ENCODE measurements at regions not wholly inside any gene's neighbourhood (a gene's known extent, or its start where the extent isn't known, plus 50 kb on each side); places are given as distances from the start of the nearest gene placed in this dataset.

- no peak for TF ChIP-seq CTCF (IDR thresholded peaks at IDR 0.05; ENCODE audit: low read depth, low read length)
- DNase-seq (ENCODE audit: low read depth, low spot score) = no peak
- Histone ChIP-seq H3K27ac (ENCODE audit: low read depth, low read length) (no peak overlapping the region), H3K27me3 (ENCODE audit: control insufficient read depth, insufficient read depth, low read length) (no peaks in the 10 kb centered on the region), H3K9me3 (ENCODE audit: control insufficient read depth, insufficient read depth, low read length) (no peaks in the 10 kb centered on the region), H3K4me3 (ENCODE audit: low read depth, low read length) (no peak overlapping the region)
- ChIA-PET CTCF (no interaction called here), POLR2A (no interaction called here)
Observed at GRCh38 chr7:46448478-46448877, 527.4 kb upstream of the IGFBP3 start.

GRCh38 chr7:46446151-46446550, 525.1 kb upstream of the IGFBP3 start:
- Histone ChIP-seq H3K4me3 (ENCODE audit: low read depth, low read length) (no peak overlapping the region), H3K27me3 (ENCODE audit: control insufficient read depth, insufficient read depth, low read length) (no peaks in the 10 kb centered on the region), H3K9me3 (ENCODE audit: control insufficient read depth, insufficient read depth, low read length) (no peaks in the 10 kb centered on the region), H3K27ac (ENCODE audit: low read depth, low read length) (no peak overlapping the region)
- ChIA-PET CTCF (no interaction called here), POLR2A (no interaction called here)
- DNase-seq (ENCODE audit: low read depth, low spot score) = no peak
- TF ChIP-seq CTCF (IDR thresholded peaks at IDR 0.05; ENCODE audit: low read depth, low read length) = no peak

GRCh38 chr7:46444256-46444655, 523.2 kb upstream of the IGFBP3 start:
- Histone ChIP-seq H3K4me3 (ENCODE audit: low read depth, low read length) (no peak overlapping the region), H3K27ac (ENCODE audit: low read depth, low read length) (no peak overlapping the region), H3K9me3 (ENCODE audit: control insufficient read depth, insufficient read depth, low read length) (no peaks in the 10 kb centered on the region), H3K27me3 (ENCODE audit: control insufficient read depth, insufficient read depth, low read length) (no peaks in the 10 kb centered on the region)
- POLR2A ChIA-PET = no interaction called here
- DNase-seq (ENCODE audit: low read depth, low spot score) = no peak
- TF ChIP-seq CTCF (IDR thresholded peaks at IDR 0.05; ENCODE audit: low read depth, low read length) = no peak
- CTCF ChIA-PET = no interaction called here

GRCh38 chr7:46440186-46440585, 519.1 kb upstream of the IGFBP3 start:
- Histone ChIP-seq H3K27me3 (ENCODE audit: control insufficient read depth, insufficient read depth, low read length) (no peaks in the 10 kb centered on the region), H3K4me3 (ENCODE audit: low read depth, low read length) (no peak overlapping the region), H3K9me3 (ENCODE audit: control insufficient read depth, insufficient read depth, low read length) (no peaks in the 10 kb centered on the region), H3K27ac (ENCODE audit: low read depth, low read length) (no peak overlapping the region)
- DNase-seq (ENCODE audit: low read depth, low spot score) = no peak
- TF ChIP-seq CTCF (IDR thresholded peaks at IDR 0.05; ENCODE audit: low read depth, low read length) = no peak
- ChIA-PET CTCF (interaction anchor here (1.3 kb wide), 1 partner anchor 518 kb away, joined by 4 read pairs; no protein-coding TSS in a partner anchor), POLR2A (no interaction called here)

DNA sequence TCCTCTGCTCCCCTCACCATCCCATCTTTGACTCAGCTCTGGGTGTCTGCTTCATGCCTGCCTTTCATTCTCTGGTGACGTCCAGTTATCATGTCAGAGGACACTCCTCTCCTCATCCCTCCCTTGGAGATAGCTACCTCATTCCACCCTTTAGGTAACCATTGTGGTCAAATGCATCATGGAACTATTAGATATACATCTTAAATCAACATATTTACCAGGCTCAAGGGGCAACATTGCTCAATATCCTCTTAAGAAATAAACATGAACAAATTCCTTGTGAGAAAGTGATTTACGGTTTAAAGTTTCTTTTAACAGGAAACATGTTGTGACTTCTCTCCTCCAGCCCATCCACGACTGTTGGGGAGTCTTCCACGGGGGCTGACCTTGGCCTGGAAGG, 511.6 kb upstream of the IGFBP3 start:
- H3K27me3 ChIP-seq (ENCODE audit: control insufficient read depth, insufficient read depth, low read length) = no peaks in the 10 kb centered on the region
- no peak for TF ChIP-seq CTCF (IDR thresholded peaks at IDR 0.05; ENCODE audit: low read depth, low read length)
- no peaks in the 10 kb centered on the region for H3K9me3 ChIP-seq (ENCODE audit: control insufficient read depth, insufficient read depth, low read length)
- H3K4me3 ChIP-seq (ENCODE audit: low read depth, low read length) = no peak overlapping the region
- H3K27ac ChIP-seq (ENCODE audit: low read depth, low read length) = no peak overlapping the region
- DNase-seq (ENCODE audit: low read depth, low spot score) = no peak
- CTCF ChIA-PET = no interaction called here
- POLR2A ChIA-PET = no interaction called here
